ES-I3 (cell line): ENCODE measurements at regions not wholly inside any gene's neighbourhood (a gene's known extent, or its start where the extent isn't known, plus 50 kb on each side); places are given as distances from the start of the nearest gene placed in this dataset.

Source experiments
- H3K36me3 ChIP-seq: 2 replicates; pipeline ENCODE4 v1.6.1; 2013; ENCODE audit warnings: mild to moderate bottlenecking, low read length, control low read depth, moderate library complexity; ENCODE audit not compliant: insufficient read depth
- H3K4me1 ChIP-seq: 2 replicates; pipeline ENCODE4 v1.6.1; 2013; ENCODE audit warnings: mild to moderate bottlenecking, control low read depth, low read length; ENCODE audit not compliant: insufficient read depth
- H3K9ac ChIP-seq: 2 replicates; pipeline ENCODE4 v1.6.1; 2013; ENCODE audit warnings: low read depth, mild to moderate bottlenecking, low read length, moderate library complexity
- H3K9me3 ChIP-seq: 2 replicates; pipeline ENCODE4 v1.6.1; 2013; ENCODE audit warnings: mild to moderate bottlenecking, low read length, moderate library complexity; ENCODE audit not compliant: control insufficient read depth, insufficient read depth

- H3K9ac ChIP-seq = no peak overlapping the region
- H3K36me3 ChIP-seq = no peaks in the 10 kb centered on the region
- H3K9me3 ChIP-seq = no peaks in the 10 kb centered on the region
- no peaks in the 10 kb centered on the region for H3K4me1 ChIP-seq
Observed at GRCh38 chr2:6031200-6031867, 339.1 kb downstream of the SOX11 start.

GRCh38 chr2:6036211-6036610, 344.0 kb downstream of the SOX11 start:
- H3K36me3 ChIP-seq = no peaks in the 10 kb centered on the region
- no peaks in the 10 kb centered on the region for H3K9me3 ChIP-seq
- no peak overlapping the region for H3K9ac ChIP-seq
- no peaks in the 10 kb centered on the region for H3K4me1 ChIP-seq

GRCh38 chr2:6043238-6043637, 351.1 kb downstream of the SOX11 start:
- H3K9ac ChIP-seq = no peak overlapping the region
- no peaks in the 10 kb centered on the region for H3K36me3 ChIP-seq
- H3K9me3 ChIP-seq = no peaks in the 10 kb centered on the region
- no peaks in the 10 kb centered on the region for H3K4me1 ChIP-seq

- Histone ChIP-seq H3K4me1 (peaks cover 11% of the 10 kb centered on the region), H3K36me3 (no peaks in the 10 kb centered on the region), H3K9me3 (no peaks in the 10 kb centered on the region), H3K9ac (no peak overlapping the region)
Observed at GRCh38 chr2:6052649-6053048, 360.5 kb downstream of the SOX11 start.

- Histone ChIP-seq H3K9ac (no peak overlapping the region), H3K36me3 (no peaks in the 10 kb centered on the region), H3K9me3 (no peaks in the 10 kb centered on the region), H3K4me1 (peaks cover 11% of the 10 kb centered on the region)
Observed at GRCh38 chr2:6053743-6054142, 361.6 kb downstream of the SOX11 start.

GRCh38 chr2:6054161-6054671, 362.0 kb downstream of the SOX11 start:
- peaks cover 11% of the 10 kb centered on the region for H3K4me1 ChIP-seq
- H3K9me3 ChIP-seq = no peaks in the 10 kb centered on the region
- H3K9ac ChIP-seq = no peak overlapping the region
- H3K36me3 ChIP-seq = no peaks in the 10 kb centered on the region

- H3K9ac ChIP-seq = no peak overlapping the region
- no peaks in the 10 kb centered on the region for H3K9me3 ChIP-seq
- no peaks in the 10 kb centered on the region; the same call in 1 of the 2 replicates for H3K4me1 ChIP-seq
- no peaks in the 10 kb centered on the region for H3K36me3 ChIP-seq
Observed at GRCh38 chr2:6060992-6061663, 368.9 kb downstream of the SOX11 start.

- Histone ChIP-seq H3K9ac (no peak overlapping the region), H3K36me3 (no peaks in the 10 kb centered on the region), H3K9me3 (no peaks in the 10 kb centered on the region), H3K4me1 (peaks cover 7% of the 10 kb centered on the region; the same call in 1 of the 2 replicates)
Observed at GRCh38 chr2:6064757-6065156, 372.6 kb downstream of the SOX11 start.

GRCh38 chr2:6065703-6066102, 373.5 kb downstream of the SOX11 start:
- Histone ChIP-seq H3K9me3 (no peaks in the 10 kb centered on the region), H3K9ac (no peak overlapping the region), H3K4me1 (peaks cover 10% of the 10 kb centered on the region; the same call in 1 of the 2 replicates), H3K36me3 (no peaks in the 10 kb centered on the region)

GRCh38 chr2:6067089-6067488, 374.9 kb downstream of the SOX11 start:
- no peaks in the 10 kb centered on the region for H3K36me3 ChIP-seq
- no peaks in the 10 kb centered on the region for H3K9me3 ChIP-seq
- H3K9ac ChIP-seq = no peak overlapping the region
- peaks cover 10% of the 10 kb centered on the region for H3K4me1 ChIP-seq

GRCh38 chr2:6067806-6068205, 375.6 kb downstream of the SOX11 start:
- Histone ChIP-seq H3K36me3 (no peaks in the 10 kb centered on the region), H3K9ac (no peak overlapping the region), H3K4me1 (peaks cover 17% of the 10 kb centered on the region), H3K9me3 (no peaks in the 10 kb centered on the region)

GRCh38 chr2:6068429-6068828, 376.2 kb downstream of the SOX11 start:
- H3K9me3 ChIP-seq = no peaks in the 10 kb centered on the region
- H3K9ac ChIP-seq = no peak overlapping the region
- peaks cover 23% of the 10 kb centered on the region for H3K4me1 ChIP-seq
- H3K36me3 ChIP-seq = no peaks in the 10 kb centered on the region

GRCh38 chr2:6069381-6069780, 377.2 kb downstream of the SOX11 start:
- Histone ChIP-seq H3K9me3 (no peaks in the 10 kb centered on the region), H3K4me1 (peaks cover 31% of the 10 kb centered on the region), H3K36me3 (no peaks in the 10 kb centered on the region), H3K9ac (no peak overlapping the region)

- Histone ChIP-seq H3K36me3 (no peaks in the 10 kb centered on the region), H3K4me1 (peaks cover 33% of the 10 kb centered on the region), H3K9me3 (no peaks in the 10 kb centered on the region), H3K9ac (no peak overlapping the region)
Observed at GRCh38 chr2:6071519-6071918, 379.3 kb downstream of the SOX11 start.

- Histone ChIP-seq H3K36me3 (no peaks in the 10 kb centered on the region), H3K9me3 (no peaks in the 10 kb centered on the region), H3K9ac (no peak overlapping the region), H3K4me1 (peaks cover 33% of the 10 kb centered on the region)
Observed at GRCh38 chr2:6072276-6072675, 380.1 kb downstream of the SOX11 start.
